ENCODE measurements at regions not wholly inside any gene's neighbourhood (a gene's known extent, or its start where the extent isn't known, plus 50 kb on each side); places are given as distances from the start of the nearest gene placed in this dataset.
"Not testable (repeated sequence)": the region's sequence is repeated elsewhere in the genome, so short reads cannot be mapped to it uniquely, and the experiment has no call there.

- Mint-ChIP-seq H3K4me3 (no peak overlapping the region), H3K27me3 (no peaks in the 10 kb centered on the region), H3K27ac (no peak overlapping the region), H3K9me3 (peaks cover 7% of the 10 kb centered on the region), H3K4me1 (ENCODE audit: unreplicated experiment) (no peaks in the 10 kb centered on the region), H3K36me3 (no peaks in the 10 kb centered on the region)
- no peak for DNase-seq (ENCODE audit: extremely low spot score, unreplicated experiment)
- TF ChIP-seq CTCF (conservative IDR thresholded peaks at IDR 0.05), result no peak
Observed at GRCh38 chr3:34109021-34109420, 310.6 kb downstream of the PDCD6IP start.

GRCh38 chr3:34109846-34110245 is 311.4 kb downstream of the PDCD6IP start:
- H3K9me3 Mint-ChIP-seq, result peaks cover 7% of the 10 kb centered on the region
- no peak for DNase-seq (ENCODE audit: extremely low spot score, unreplicated experiment)
- H3K27ac Mint-ChIP-seq, result no peak overlapping the region
- H3K27me3 Mint-ChIP-seq, result no peaks in the 10 kb centered on the region
- TF ChIP-seq CTCF (conservative IDR thresholded peaks at IDR 0.05), result no peak
- no peaks in the 10 kb centered on the region for H3K4me1 Mint-ChIP-seq (ENCODE audit: unreplicated experiment)
- no peaks in the 10 kb centered on the region for H3K36me3 Mint-ChIP-seq
- no peak overlapping the region for H3K4me3 Mint-ChIP-seq

- no peak overlapping the region for H3K4me3 Mint-ChIP-seq
- no peaks in the 10 kb centered on the region for H3K4me1 Mint-ChIP-seq (ENCODE audit: unreplicated experiment)
- TF ChIP-seq CTCF (conservative IDR thresholded peaks at IDR 0.05), result no peak
- no peaks in the 10 kb centered on the region for H3K27me3 Mint-ChIP-seq
- no peak overlapping the region for H3K27ac Mint-ChIP-seq
- DNase-seq (ENCODE audit: extremely low spot score, unreplicated experiment), result no peak
- H3K9me3 Mint-ChIP-seq, result peaks cover 7% of the 10 kb centered on the region
- no peaks in the 10 kb centered on the region for H3K36me3 Mint-ChIP-seq
Observed at GRCh38 chr3:34111361-34111760, 312.9 kb downstream of the PDCD6IP start.

GRCh38 chr3:34112261-34112660 is 313.8 kb downstream of the PDCD6IP start:
- not testable (repeated sequence) for H3K4me1 Mint-ChIP-seq (ENCODE audit: unreplicated experiment); DNase-seq (ENCODE audit: extremely low spot score, unreplicated experiment); H3K27me3 Mint-ChIP-seq; H3K27ac Mint-ChIP-seq; H3K4me3 Mint-ChIP-seq; H3K36me3 Mint-ChIP-seq; H3K9me3 Mint-ChIP-seq

GRCh38 chr3:34131091-34131490 is 332.7 kb downstream of the PDCD6IP start:
- Mint-ChIP-seq H3K36me3 (no peaks in the 10 kb centered on the region), H3K4me1 (ENCODE audit: unreplicated experiment) (no peaks in the 10 kb centered on the region), H3K27me3 (no peaks in the 10 kb centered on the region), H3K4me3 (no peak overlapping the region), H3K27ac (no peak overlapping the region), H3K9me3 (peaks cover 6% of the 10 kb centered on the region)
- no peak for TF ChIP-seq CTCF (conservative IDR thresholded peaks at IDR 0.05)
- no peak for DNase-seq (ENCODE audit: extremely low spot score, unreplicated experiment)

- Mint-ChIP-seq H3K4me1 (ENCODE audit: unreplicated experiment) (no peaks in the 10 kb centered on the region), H3K27ac (no peak overlapping the region), H3K4me3 (no peak overlapping the region), H3K36me3 (no peaks in the 10 kb centered on the region), H3K27me3 (no peaks in the 10 kb centered on the region), H3K9me3 (peaks cover 6% of the 10 kb centered on the region)
- TF ChIP-seq CTCF (conservative IDR thresholded peaks at IDR 0.05), result no peak
- DNase-seq (ENCODE audit: extremely low spot score, unreplicated experiment), result no peak
Observed at GRCh38 chr3:34132069-34132692, 333.8 kb downstream of the PDCD6IP start.

Data from type B pancreatic cell (in vitro differentiated cells).